GM12875 (cell line): ENCODE measurements at regions not wholly inside any gene's neighbourhood (a gene's known extent, or its start where the extent isn't known, plus 50 kb on each side); places are given as distances from the start of the nearest gene placed in this dataset.

Source experiments
- H3K4me3 ChIP-seq: one replicate; pipeline ENCODE4 v1.5.1; 2011; ENCODE audit warnings: low read depth, low read length, control low read depth
- TF ChIP-seq, protein P1 (sequence below): IDR thresholded peaks from 2 replicates; pipeline ENCODE4 v1.5.1; 2011; ENCODE audit warnings: low read depth, mild to moderate bottlenecking, control low read depth, inconsistent platforms, low read length, moderate library complexity, borderline replicate concordance; ENCODE audit not compliant: insufficient read depth

DNA sequence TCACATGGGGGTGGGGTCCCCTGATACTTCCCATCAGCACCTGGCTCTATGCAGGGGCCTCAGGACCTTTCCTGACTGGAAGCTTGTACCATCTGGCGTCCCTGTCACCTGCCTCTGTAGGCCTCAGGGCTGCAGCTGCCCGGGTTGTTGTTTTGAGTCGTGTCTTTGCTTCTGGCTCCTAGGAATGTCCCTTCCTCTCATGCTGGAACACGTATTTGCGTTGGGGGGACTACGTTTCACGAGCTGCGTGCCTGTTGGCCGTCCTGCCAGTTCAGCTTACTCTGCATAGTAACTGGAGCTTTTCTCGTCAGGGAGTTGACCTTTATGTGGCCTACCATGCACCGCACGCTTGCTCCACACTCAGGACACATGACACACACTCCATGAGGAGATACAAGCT is 54.9 kb upstream of the IRX4 start:
- TF ChIP-seq, protein P1, sequence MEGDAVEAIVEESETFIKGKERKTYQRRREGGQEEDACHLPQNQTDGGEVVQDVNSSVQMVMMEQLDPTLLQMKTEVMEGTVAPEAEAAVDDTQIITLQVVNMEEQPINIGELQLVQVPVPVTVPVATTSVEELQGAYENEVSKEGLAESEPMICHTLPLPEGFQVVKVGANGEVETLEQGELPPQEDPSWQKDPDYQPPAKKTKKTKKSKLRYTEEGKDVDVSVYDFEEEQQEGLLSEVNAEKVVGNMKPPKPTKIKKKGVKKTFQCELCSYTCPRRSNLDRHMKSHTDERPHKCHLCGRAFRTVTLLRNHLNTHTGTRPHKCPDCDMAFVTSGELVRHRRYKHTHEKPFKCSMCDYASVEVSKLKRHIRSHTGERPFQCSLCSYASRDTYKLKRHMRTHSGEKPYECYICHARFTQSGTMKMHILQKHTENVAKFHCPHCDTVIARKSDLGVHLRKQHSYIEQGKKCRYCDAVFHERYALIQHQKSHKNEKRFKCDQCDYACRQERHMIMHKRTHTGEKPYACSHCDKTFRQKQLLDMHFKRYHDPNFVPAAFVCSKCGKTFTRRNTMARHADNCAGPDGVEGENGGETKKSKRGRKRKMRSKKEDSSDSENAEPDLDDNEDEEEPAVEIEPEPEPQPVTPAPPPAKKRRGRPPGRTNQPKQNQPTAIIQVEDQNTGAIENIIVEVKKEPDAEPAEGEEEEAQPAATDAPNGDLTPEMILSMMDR = no peak

DNA sequence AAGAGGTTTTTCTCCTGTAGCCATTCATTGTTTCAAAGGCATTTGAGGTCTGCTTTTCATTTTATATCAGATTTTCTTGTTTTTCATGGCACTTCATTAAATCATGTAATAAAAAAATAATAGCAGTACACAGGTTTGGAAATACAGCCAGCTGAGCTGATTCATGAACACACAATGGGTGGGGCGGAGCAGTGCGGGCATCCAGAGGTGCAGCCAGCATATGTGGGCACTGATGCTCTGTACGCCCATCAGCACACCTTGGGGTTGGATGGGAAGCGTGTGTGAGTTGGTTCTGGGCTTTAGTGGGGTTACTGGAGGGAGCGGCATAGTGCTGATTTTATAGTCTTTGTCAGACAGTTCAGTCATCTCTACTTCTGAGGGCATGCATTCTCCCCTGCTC is 54.2 kb upstream of the IRX4 start:
- no peak overlapping the region for H3K4me3 ChIP-seq
- TF ChIP-seq, protein P1 = no peak

More for the DNA sequence above, 54.9 kb upstream of the IRX4 start:
- H3K4me3 ChIP-seq = no peak overlapping the region

DNA sequence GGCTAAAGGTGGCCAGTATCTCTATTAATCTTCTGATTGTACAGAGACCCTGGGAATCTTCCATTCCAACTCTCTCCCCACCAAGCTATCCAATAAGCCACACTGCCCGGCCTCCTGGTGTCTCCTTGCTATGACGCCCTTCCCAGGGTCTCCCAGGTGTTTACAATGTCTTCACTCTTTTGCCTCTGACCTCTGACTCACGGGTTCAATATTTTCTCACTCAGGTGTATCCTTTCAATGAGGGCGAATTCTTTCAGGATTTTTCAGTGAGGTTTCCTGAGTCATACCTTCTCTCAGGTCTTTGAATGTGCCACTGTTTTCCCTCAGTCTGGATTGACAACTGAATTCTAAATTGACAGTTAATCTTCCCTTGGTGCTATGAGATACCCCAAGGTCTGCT is 53.7 kb upstream of the IRX4 start:
- no peak overlapping the region for H3K4me3 ChIP-seq
- TF ChIP-seq, protein P1 = no peak

DNA sequence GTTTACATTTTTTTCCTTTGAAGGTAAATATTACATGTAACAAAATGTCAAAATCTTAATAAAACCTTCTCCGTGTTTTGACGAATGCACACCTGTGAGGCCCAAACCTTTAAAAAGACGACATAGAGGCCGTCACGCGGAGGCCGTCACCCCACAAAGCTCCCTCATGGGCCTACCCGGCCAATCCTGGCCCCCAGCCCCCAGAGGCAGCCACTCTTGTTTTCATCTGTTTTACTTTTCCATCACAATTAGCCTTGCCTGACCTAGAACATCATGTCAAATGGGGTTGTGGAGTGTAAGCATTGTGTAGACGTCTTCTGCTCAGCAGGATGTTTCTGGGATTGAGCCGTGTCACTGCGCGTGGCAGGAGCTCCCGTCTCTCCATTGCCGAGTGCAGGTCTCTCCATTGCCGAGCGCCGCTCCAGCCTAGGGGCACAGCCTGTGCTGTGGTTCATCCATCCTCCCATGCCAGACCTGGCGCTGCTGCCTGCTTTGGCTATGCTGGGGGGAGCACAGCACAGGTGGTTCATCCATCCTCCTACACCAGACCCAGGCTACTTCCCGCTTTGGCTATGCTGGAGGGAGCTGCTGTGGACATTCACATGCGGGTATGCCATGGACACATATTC is 52.2 kb upstream of the IRX4 start:
- no peak overlapping the region for H3K4me3 ChIP-seq
- TF ChIP-seq, protein P1 = no peak

DNA sequence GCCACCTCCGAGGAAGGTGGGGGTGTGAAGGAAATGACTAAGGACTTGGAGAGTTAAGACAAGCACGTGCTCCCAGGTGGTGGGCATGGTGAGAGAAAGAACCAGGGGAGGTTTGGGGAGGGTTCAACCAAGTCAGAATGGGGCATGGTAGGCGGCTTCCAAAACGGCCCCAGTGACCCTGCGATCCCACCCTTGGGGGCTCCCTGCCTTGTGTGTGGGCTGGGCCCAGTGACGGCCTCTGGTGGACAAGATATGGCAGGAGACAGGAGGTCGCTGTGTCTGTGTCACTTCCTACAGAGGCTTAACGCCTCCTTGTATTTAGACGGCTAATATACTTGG is 51.3 kb upstream of the IRX4 start:
- no peak overlapping the region for H3K4me3 ChIP-seq
- TF ChIP-seq, protein P1 = no peak

DNA sequence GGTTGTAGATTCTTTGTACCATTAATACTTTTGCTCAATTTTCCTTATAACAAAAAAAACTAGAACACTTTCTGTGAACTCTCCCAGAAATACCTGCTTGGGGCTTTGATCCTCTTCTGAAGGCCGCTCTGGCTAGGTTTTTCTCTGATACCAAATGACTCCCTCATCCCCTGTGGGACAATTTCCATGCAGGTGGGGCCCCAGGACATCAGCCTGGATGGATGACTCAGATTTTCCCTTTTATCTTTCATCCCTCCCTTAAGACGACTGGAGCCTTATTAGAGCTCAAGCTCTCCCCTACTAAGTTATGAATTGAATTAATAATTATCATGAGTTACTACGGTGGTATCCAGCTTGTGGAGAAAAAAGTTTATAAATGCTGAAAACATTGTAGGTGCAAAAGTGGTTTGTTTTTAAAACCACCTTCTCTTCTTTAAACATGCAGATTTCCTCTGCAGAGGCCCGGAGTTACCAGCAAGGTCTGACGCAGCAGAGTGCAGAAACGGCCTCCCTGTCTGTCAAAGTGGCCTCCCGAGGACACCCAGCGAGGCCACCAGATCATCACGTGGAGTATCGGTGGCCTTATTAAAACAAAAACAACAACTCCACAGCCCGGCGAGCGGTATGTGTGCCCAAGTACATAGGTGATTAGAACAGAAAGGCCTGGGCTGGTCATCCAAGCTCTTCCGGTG is 50.8 kb upstream of the IRX4 start:
- no peak overlapping the region for H3K4me3 ChIP-seq
- TF ChIP-seq, protein P1 = no peak
